RWPE2 (cell line): ENCODE measurements at regions not wholly inside any gene's neighbourhood (a gene's known extent, or its start where the extent isn't known, plus 50 kb on each side); places are given as distances from the start of the nearest gene placed in this dataset.

ENCODE experiments used
- ATAC-seq: fragments of 200-7000 bp; cut with Tn5 transposase; 3 replicates; pipeline ENCODE4 v1.9.1; 2021; ENCODE audit warnings: low read depth
- DNase-seq: peaks from one replicate; pipeline ENCODE4 v3.0.0-alpha.2; 2020; ENCODE audit warnings: low spot score
- H3K27ac ChIP-seq: fragments of 450-650 bp; 2 replicates; pipeline ENCODE4 v1.5.1; 2017; ENCODE audit warnings: mild to moderate bottlenecking; ENCODE audit not compliant: poor library complexity, severe bottlenecking
- H3K27me3 ChIP-seq: fragments of 250-450 bp; sonication (Bioruptor Pico); 2 replicates; pipeline ENCODE4 v1.5.1; 2021; ENCODE audit warnings: mild to moderate bottlenecking, moderate library complexity; ENCODE audit not compliant: insufficient read depth, poor library complexity, severe bottlenecking
- H3K36me3 ChIP-seq: fragments of 250-450 bp; sonication (Bioruptor Pico); 2 replicates; pipeline ENCODE4 v1.5.1; 2020; ENCODE audit warnings: low read depth, mild to moderate bottlenecking, moderate library complexity
- H3K4me1 ChIP-seq: fragments of 250-450 bp; sonication (Bioruptor Pico); 2 replicates; pipeline ENCODE4 v1.5.1; 2021; ENCODE audit warnings: mild to moderate bottlenecking, moderate library complexity; ENCODE audit not compliant: insufficient read depth, poor library complexity, severe bottlenecking
- H3K4me3 ChIP-seq: fragments of 250-450 bp; sonication (Bioruptor Pico); 2 replicates; pipeline ENCODE4 v1.5.1; 2021; ENCODE audit warnings: mild to moderate bottlenecking, moderate library complexity; ENCODE audit not compliant: severe bottlenecking
- H3K9me3 ChIP-seq: fragments of 250-450 bp; sonication (Bioruptor Pico); 2 replicates; pipeline ENCODE4 v1.5.1; 2021; ENCODE audit warnings: mild to moderate bottlenecking, moderate library complexity; ENCODE audit not compliant: severe bottlenecking
- TF ChIP-seq, protein P1 (sequence below): fragments of 450-650 bp; IDR thresholded peaks from one replicate; pipeline ENCODE4 v1.5.1; 2017; ENCODE audit warnings: mild to moderate bottlenecking, moderate library complexity; ENCODE audit not compliant: poor library complexity, severe bottlenecking

DNA sequence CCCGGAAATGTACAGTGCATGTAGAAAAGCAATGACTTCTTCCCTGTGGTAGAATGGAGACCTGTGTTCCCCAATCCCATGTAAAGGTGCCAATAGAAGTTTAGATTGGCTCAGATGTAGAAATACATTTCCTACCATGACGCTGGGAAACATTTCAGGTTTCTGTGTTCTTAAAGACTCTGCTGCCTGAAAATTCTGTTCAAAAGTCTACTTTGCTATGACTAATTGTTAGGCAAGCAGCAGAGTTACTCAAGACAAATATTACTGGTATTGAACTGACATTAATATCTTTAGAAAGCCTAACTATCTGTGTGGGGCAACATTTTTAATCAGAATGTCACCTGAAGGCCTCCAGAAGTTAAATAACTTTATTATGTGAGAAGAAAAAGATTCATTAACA lies 75.5 kb upstream of the ELL2 start:
- Histone ChIP-seq H3K27ac (peak overlapping the region; percentile 88), H3K9me3 (no peaks in the 10 kb centered on the region), H3K27me3 (no peaks in the 10 kb centered on the region), H3K4me3 (no peak overlapping the region), H3K4me1 (peaks cover 30% of the 10 kb centered on the region), H3K36me3 (no peaks in the 10 kb centered on the region)
- TF ChIP-seq, protein P1, sequence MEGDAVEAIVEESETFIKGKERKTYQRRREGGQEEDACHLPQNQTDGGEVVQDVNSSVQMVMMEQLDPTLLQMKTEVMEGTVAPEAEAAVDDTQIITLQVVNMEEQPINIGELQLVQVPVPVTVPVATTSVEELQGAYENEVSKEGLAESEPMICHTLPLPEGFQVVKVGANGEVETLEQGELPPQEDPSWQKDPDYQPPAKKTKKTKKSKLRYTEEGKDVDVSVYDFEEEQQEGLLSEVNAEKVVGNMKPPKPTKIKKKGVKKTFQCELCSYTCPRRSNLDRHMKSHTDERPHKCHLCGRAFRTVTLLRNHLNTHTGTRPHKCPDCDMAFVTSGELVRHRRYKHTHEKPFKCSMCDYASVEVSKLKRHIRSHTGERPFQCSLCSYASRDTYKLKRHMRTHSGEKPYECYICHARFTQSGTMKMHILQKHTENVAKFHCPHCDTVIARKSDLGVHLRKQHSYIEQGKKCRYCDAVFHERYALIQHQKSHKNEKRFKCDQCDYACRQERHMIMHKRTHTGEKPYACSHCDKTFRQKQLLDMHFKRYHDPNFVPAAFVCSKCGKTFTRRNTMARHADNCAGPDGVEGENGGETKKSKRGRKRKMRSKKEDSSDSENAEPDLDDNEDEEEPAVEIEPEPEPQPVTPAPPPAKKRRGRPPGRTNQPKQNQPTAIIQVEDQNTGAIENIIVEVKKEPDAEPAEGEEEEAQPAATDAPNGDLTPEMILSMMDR, result no peak
- peak; percentile 78 for ATAC-seq
- DNase-seq, result no peak

- peak overlapping the region; percentile 88 for H3K27ac ChIP-seq
- H3K27me3 ChIP-seq, result no peaks in the 10 kb centered on the region
- H3K36me3 ChIP-seq, result no peaks in the 10 kb centered on the region
- no peak for DNase-seq
- TF ChIP-seq, protein P1, result no peak
- H3K4me3 ChIP-seq, result no peak overlapping the region
- H3K9me3 ChIP-seq, result no peaks in the 10 kb centered on the region
- peaks cover 38% of the 10 kb centered on the region for H3K4me1 ChIP-seq
- ATAC-seq, result peak; percentile 75
These were observed 74.7 kb upstream of the ELL2 start for GRCh38 chr5:96036301-96036700.

- Histone ChIP-seq H3K27ac (peak overlapping the region; percentile 88), H3K36me3 (no peaks in the 10 kb centered on the region), H3K9me3 (no peaks in the 10 kb centered on the region), H3K27me3 (no peaks in the 10 kb centered on the region), H3K4me1 (peaks cover 40% of the 10 kb centered on the region), H3K4me3 (no peak overlapping the region)
- TF ChIP-seq, protein P1, result no peak
- no peak for DNase-seq
- no peak for ATAC-seq
These were observed 74.1 kb upstream of the ELL2 start for GRCh38 chr5:96035796-96036195.

GRCh38 chr5:96033116-96033515 lies 71.5 kb upstream of the ELL2 start:
- no peak overlapping the region for H3K4me3 ChIP-seq
- peaks cover 47% of the 10 kb centered on the region for H3K4me1 ChIP-seq
- H3K36me3 ChIP-seq, result no peaks in the 10 kb centered on the region
- TF ChIP-seq, protein P1, result no peak
- H3K27me3 ChIP-seq, result no peaks in the 10 kb centered on the region
- DNase-seq, result no peak
- no peak for ATAC-seq
- H3K9me3 ChIP-seq, result no peaks in the 10 kb centered on the region
- peak overlapping the region; percentile 62 for H3K27ac ChIP-seq

DNA sequence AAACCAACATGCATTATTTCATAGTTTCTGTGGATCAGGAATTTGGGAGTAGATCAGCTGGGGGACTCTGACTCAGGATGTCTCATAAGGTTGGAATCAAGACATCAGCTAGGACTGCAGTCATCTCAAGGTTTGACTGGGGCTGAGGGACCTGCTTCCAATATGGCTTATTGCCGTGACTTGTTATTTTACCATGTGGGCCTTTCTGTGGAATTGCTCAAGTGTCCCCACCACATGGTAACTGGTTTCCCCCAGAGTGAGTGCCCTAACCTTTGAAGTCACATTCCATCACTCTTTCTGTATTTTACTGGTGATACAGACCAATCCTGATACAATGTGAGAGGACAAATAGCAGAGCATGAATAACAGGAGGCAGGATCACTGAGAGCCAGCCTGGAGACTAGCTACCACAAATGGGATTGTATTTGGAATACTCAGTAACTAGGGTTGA lies 70.2 kb upstream of the ELL2 start:
- no peaks in the 10 kb centered on the region for H3K36me3 ChIP-seq
- H3K9me3 ChIP-seq, result no peaks in the 10 kb centered on the region
- DNase-seq (no peak), ATAC-seq (peak; percentile 89)
- no peaks in the 10 kb centered on the region for H3K27me3 ChIP-seq
- H3K4me1 ChIP-seq, result peaks cover 51% of the 10 kb centered on the region
- H3K4me3 ChIP-seq, result no peak overlapping the region
- TF ChIP-seq, protein P1, result no peak
- H3K27ac ChIP-seq, result peak overlapping the region; percentile 62
